Activated naive CD4-positive, alpha-beta T cell treated with anti-CD3 and anti-CD28 coated beads, Interleukin-2, amount 50 U/mL, for 72 hours (primary cell): ENCODE measurements at regions not wholly inside any gene's neighbourhood (a gene's known extent, or its start where the extent isn't known, plus 50 kb on each side); places are given as distances from the start of the nearest gene placed in this dataset.
"Not testable (repeated sequence)": the region's sequence is repeated elsewhere in the genome, so short reads cannot be mapped to it uniquely, and the experiment has no call there.

Experiments used
- ATAC-seq, 2 donors: fragments of 150-1000 bp; cut with Tn5 transposase; 2 replicates each; pipeline ENCODE4 v1.10.0; 2021; ENCODE audit warnings: mild to moderate bottlenecking in 2 of 2, moderate library complexity in 2 of 2
- DNase-seq, 2 donors: peaks; one replicate each; pipeline ENCODE4 v3.0.0; 2021 to 2022; ENCODE audit warnings: low spot score in 2 of 2
- H3K27ac Mint-ChIP-seq, 2 donors: one replicate each; pipeline ENCODE4 v1.8.0; 2022; ENCODE audit warnings: mild to moderate bottlenecking in 2 of 2, mixed read lengths in 2 of 2
- H3K36me3 Mint-ChIP-seq, 2 donors: one replicate each; pipeline ENCODE4 v1.8.0; 2022; ENCODE audit warnings: mixed read lengths in 2 of 2
- H3K9me3 Mint-ChIP-seq, 2 donors: one replicate each; pipeline ENCODE4 v1.8.0; 2022; ENCODE audit warnings: mixed read lengths in 2 of 2

DNA sequence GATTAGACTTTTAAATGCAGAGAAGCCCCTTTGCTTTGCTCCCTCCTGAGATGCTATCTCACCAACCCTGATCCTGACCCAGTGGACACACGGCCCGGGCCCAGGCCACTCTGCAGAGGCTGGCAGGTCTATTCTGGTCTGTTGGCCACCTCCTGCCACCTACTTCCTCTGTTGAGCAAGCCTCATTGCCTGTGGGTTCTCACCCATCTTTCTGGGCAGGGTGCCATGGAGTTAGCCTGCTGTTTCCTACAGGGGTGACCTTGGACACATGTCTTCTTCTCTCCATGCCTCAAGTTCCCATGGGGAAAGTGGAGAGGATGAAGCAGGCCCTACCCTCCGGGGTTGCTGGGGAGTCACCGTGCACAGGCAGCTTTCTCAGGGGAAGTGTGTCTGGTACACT, 266.2 kb upstream of the IRX1 start:
- no peak for DNase-seq
- no peak overlapping the region for H3K27ac Mint-ChIP-seq
- peaks cover 9 to 12% of the 10 kb centered on the region in 2 donors for H3K9me3 Mint-ChIP-seq
- peaks cover 5 to 13% of the 10 kb centered on the region in 2 donors for H3K36me3 Mint-ChIP-seq
- ATAC-seq: no peak

DNA sequence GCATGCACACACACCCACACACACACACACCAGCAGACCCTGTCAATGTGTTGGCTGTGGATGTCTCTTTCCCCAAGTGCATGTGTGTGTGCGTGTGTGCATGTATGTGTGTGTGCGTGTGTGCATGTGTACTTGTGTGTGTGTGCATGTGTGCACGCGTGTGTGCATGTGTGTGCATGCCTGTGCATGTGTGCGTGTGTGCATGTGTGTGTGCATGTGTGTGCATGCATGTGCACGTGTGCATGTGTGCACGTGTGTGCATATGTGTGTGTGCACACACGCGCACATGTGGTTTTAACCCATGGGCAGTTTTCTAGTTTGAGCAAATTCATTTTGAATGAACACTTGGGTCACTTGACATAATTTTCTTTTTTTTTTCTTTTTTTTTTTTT, 268.8 kb upstream of the IRX1 start:
- ATAC-seq (no peak), DNase-seq (no peak)
- Mint-ChIP-seq H3K27ac (no peak overlapping the region), H3K9me3 (peaks cover 3 to 12% of the 10 kb centered on the region in 2 donors), H3K36me3 (peaks cover 0 to 13% of the 10 kb centered on the region in 2 donors)

DNA sequence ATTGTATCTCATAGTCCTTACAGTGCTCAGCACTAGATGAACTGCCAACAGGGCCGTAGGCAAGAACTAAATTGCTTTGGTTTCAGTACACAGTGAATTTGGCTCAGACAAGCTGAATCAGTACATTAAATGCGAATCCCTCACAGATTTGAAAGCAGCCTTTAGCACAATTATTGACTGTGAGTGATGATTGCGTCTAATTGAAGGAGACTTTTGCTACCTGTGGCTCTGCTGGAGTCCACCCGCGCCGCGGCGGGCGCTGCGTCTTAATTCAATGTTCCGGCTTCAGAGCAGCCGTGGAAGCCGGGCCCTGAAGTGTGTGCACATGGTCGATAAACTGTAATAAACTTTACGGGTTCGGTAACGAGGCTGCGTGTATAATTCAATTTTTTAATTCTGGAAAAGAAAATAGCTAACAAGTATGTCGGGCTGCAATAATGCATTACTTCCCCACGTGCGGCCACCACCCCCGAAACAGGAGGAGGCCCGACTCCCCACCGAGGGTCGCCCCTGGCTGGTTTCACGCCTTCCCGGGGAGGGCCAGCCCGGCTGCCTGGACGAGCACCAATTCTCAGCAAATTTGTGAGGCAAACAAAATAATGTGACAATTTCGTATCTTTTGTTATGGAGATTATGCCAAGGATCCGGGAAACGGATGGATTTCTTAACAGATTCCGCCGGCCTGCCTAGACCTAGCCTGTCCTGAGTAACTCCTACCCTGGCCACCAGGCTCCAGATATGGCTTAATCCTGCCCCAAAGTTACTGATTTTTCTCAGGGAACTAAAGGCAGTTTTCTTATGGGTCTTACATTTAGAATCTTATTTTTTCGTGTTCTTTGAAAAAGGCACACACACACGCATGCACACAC, 269.4 kb upstream of the IRX1 start:
- Mint-ChIP-seq H3K9me3 (peaks cover 3 to 12% of the 10 kb centered on the region in 2 donors), H3K27ac (no peak overlapping the region)
- ATAC-seq: no peak

DNA sequence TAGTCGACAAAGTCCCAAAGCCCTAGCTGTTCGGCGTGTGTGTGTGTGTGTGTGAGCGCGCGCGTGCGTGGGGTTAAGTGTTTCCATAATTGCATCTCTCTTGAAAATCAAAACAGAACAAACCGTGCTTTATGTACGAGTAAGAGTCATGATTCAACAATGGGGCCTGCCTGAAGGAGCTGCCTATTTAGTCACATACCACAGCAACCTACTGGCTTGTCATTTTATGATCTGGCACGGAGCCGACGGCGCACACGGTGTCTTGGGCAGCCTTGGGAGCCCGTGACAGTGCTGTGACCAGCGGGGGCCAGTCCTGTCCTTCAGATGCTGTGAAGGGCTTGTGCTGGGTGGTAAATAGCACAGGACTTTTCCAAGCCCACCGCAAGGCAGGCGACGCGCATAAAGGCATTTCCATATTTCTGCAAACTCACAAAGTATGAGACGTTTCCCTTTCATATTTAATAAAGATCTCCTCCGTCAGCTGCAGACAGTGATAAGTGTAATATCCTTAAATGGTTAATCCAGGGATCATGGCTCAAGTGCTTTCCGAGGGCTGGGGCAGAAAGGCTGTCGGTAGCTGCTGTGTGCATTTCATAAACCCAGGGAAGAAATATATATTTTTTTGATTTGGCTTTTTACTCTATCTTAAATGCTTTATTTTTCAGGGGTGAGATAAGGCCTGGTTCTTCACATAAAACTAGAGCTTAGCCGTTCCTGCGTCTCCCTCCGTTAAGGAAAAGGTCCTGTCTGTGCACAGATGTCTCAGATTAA, 270.2 kb upstream of the IRX1 start:
- Mint-ChIP-seq H3K36me3 (peaks cover 0 to 13% of the 10 kb centered on the region in 2 donors), H3K27ac (no peak overlapping the region), H3K9me3 (peaks cover 3 to 12% of the 10 kb centered on the region in 2 donors)
- ATAC-seq (no peak), DNase-seq (no peak)

More for the DNA sequence above, 269.4 kb upstream of the IRX1 start:
- no peak for DNase-seq
- H3K36me3 Mint-ChIP-seq: peaks cover 0 to 13% of the 10 kb centered on the region in 2 donors

DNA sequence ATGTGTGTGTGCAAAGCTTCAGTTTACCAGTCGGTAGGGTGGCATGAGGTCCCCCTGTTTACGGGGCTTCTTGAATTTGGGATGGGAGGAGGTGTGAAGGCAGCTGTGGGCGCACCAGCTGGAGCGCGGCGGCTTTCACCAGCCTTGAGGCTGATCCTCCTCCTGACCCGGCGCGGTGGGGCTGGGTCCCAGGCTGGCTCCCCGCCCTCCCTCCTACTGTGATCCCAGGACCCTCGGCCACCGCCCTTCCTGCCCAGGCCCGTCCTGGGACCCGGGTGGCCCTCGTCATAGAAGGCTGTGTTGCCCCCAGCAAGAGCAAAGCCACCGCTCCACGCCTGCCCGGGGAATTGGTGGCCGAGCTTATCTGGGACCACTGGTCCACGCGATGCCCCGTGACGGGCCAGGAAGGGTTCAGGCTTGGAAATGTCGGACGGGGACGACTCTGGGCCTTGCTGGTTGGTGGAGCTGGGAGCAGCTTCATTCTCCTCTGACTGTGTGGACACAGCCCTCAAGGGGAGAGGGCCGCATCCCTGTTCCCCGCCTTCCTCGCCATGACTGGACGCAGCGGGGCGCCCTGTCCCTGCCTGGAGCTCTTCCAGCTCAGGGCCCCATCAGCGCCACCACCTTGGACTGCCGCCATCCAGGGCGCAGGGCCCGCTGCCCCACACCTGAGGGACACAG, 271.1 kb upstream of the IRX1 start:
- Mint-ChIP-seq H3K27ac (no peak overlapping the region), H3K36me3 (peaks cover 0 to 13% of the 10 kb centered on the region in 2 donors), H3K9me3 (peaks cover 3 to 12% of the 10 kb centered on the region in 2 donors)
- ATAC-seq (peak in 1 of 2 donors; percentile 20), DNase-seq (no peak)

DNA sequence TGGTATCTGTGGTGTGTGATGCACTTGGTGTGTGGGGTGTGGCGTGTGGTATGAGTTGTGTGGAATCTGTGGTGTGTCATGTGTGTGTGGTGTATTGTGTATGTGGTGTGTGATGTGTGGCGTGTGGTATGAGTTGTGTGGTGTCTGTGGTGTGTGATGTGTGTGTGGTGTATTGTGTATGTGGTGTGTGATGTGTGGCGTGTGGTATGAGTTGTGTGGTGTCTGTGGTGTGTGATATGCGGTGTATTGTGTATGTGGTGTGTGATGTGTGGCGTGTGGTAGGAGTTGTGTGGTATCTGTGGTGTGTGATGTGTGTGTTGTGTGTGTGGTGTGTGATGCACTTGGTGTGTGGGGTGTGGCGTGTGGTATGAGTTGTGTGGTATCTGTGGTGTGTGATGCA, 271.7 kb upstream of the IRX1 start:
- not testable (repeated sequence) for DNase-seq, ATAC-seq, H3K27ac Mint-ChIP-seq
- H3K9me3 Mint-ChIP-seq: peaks cover 3 to 12% of the 10 kb centered on the region in 2 donors
- H3K36me3 Mint-ChIP-seq: peaks cover 0 to 13% of the 10 kb centered on the region in 2 donors

DNA sequence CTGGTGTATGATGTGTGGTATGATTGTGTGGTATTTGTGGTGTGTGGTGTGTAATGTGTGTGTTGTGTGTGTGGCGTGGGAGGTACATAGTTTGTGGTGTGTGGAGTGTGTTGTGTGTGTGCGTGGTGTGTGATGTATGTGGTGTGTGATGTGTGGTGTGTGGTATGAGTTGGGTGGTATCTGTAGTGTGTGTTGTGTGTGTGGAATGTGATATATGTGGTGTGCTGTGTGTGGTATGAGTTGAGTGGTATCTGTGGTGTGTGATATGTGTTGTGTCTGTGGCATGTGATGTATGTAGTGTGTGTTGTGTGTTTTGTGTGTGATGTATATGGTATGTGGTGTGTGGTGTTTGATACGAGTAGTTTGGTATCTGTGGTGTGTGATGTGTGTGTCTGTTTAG, 272.5 kb upstream of the IRX1 start:
- ATAC-seq (peak in 1 of 2 donors; percentile 11), DNase-seq (no peak)
- Mint-ChIP-seq H3K36me3 (peaks cover 0 to 13% of the 10 kb centered on the region in 2 donors), H3K9me3 (peaks cover 3 to 12% of the 10 kb centered on the region in 2 donors), H3K27ac (no peak overlapping the region)

DNA sequence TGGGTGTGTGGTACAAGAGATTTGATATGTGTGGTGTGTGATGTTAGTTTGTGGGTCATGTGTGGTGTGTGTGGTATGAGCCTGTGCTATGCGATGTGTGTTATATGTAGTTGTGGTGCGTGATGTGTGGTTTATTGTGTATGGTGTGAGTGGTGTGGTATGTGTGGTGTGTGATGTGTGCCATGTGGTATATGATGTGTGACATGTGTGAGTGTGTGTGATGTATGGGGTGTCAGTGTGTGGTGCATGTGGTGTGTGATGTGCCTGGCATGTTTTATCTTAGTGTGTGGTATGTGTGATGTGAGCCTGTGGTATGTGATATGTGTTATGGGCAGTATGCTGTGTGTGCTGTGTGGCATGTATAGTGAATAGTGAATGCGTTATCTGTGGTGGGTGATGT, 273.0 kb upstream of the IRX1 start:
- DNase-seq: no peak
- Mint-ChIP-seq H3K9me3 (peaks cover 3 to 12% of the 10 kb centered on the region in 2 donors), H3K36me3 (peaks cover 0 to 13% of the 10 kb centered on the region in 2 donors), H3K27ac (no peak overlapping the region)
- peak in 1 of 2 donors; percentile 24 for ATAC-seq

DNA sequence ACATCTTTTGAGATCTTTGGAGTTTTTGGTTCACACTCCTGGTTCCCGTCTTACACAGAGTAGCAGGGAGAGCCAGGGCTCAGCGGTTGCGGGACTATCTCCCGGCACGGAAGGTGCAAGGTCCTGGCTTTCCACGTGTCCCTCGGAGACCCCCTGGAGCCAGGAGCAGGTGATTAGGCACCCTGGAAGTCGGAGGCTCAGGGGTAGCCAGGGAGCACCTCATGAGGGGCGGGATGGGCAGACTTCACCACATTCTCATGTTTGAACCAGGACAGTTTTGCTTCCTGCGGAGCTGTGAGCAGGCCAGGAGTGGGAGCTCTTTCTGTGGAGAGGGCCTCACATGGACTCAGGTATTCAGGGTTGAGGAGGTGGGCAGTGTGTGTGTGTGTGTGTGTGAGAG, 273.7 kb upstream of the IRX1 start:
- ATAC-seq: no peak
- Mint-ChIP-seq H3K27ac (no peak overlapping the region), H3K9me3 (peaks cover 0 to 12% of the 10 kb centered on the region in 2 donors), H3K36me3 (peaks cover 0 to 13% of the 10 kb centered on the region in 2 donors)
- DNase-seq: no peak

DNA sequence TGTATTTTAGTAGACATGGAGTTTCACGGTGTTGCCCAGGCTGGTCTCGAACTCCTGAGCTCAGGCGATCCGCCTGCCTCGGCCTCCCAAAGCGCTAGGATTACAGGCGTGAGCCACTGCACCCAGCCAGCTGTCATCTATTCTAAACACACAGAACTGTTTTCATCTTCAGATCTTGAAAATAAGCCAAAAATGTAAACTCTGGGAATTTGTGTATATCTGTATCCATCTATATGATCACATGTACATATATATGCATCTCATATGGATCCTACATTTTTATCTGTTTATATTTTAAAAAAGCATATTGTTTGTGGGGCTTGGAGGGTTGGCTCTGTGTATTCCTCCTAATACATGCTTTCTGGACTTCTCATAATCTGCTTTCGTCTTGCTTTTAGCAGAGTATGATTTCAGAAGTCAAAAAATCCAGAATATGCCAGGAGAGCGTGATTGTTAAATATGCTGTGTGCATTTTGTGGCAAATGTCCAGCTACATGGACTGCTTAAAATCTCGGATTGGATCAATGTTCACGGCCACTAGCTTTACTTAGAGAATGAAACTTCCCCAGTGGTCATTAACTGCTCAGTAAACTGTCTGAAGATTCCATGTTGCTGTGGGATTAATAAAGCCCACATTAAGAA, 274.4 kb upstream of the IRX1 start:
- H3K9me3 Mint-ChIP-seq: peaks cover 0 to 12% of the 10 kb centered on the region in 2 donors
- DNase-seq (no peak), ATAC-seq (no peak)
- no peak overlapping the region for H3K27ac Mint-ChIP-seq
- H3K36me3 Mint-ChIP-seq: peaks cover 0 to 13% of the 10 kb centered on the region in 2 donors

DNA sequence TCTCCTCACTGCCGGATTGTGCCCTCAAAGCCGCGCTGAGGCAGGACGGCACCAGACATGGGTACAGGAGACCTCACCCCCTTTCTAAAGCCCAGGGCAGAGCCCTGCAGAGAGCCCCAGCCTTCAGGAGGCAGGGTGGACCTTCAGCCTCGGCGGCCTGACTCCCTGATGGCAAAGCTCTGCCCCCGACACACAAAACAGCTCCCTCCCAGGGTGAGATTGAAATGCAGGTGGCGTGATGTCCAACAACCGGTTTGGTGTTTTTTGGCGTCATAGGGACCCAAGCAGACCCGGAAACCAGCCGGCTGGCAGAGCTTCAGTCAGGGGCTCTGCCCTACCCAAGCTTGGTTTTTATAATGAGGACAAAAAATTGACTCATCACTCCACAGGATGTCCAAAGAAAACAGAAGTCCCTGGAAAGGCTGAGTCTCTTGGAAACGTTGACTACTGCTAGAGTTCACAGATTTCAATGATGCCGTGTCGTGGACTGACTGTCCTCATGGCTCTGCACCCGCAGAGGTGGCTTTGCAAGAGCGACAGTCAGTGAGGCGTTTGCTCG, 275.2 kb upstream of the IRX1 start:
- no peak for ATAC-seq
- peaks cover 0 to 6% of the 10 kb centered on the region in 2 donors for H3K36me3 Mint-ChIP-seq

DNA sequence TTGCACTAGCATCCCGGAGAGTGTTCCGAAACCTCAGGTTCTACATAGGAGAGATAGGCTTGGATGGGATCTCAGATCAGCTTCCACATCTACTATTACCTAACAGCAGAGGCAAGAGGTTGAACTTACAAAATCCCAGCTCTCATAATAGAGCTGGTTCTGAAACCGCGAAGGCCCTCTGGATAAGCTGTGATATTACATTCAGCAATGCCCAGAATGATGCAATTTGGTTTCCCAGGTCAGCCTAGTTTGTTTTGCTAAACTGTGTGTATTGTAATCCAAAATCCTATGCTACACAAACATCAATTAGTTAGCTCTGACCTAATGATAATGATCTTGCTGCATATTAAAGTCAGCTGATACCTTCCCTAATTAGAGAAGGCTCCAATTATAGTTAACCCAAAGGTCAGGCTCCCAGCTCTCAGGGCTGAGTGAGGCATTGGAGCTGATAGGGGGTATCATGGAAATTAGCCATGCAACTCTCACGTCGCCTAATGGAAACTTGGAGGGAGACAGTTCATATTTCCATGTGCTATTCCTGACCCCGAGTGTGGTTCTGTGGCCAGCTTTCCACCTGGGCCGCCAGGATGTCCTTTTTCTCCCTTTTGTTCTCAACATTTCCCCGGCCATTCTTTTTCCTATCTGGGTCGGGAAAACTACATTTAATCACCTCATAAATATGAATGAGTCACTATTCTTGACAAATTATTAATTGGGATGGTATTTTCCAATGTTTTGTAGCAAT, 278.4 kb upstream of the IRX1 start:
- Mint-ChIP-seq H3K36me3 (no peaks in the 10 kb centered on the region), H3K9me3 (peaks cover 0 to 15% of the 10 kb centered on the region in 2 donors)
- ATAC-seq: no peak

More for the DNA sequence above, 275.2 kb upstream of the IRX1 start:
- Mint-ChIP-seq H3K27ac (no peak overlapping the region), H3K9me3 (peaks cover 0 to 5% of the 10 kb centered on the region in 2 donors)
- no peak for DNase-seq

DNA sequence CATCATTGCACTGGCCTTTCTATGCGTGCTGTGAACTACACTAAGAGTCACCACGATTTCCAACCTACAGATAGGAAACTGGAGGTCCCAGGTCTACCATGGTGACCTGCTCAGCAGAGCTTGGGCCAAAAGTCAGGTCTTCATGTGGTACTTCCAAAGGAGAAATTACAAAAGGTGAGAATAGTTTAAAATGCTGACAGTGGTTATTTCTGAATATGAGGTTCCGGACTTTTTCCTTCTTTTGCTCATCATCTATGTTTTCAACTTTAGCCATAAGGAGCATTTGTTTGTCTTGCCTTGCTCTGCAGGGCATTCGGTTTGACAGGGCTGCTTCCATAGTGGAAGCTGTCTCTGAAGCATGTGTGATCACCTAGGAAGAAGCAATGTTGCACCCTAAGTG, 282.1 kb upstream of the IRX1 start:
- H3K36me3 Mint-ChIP-seq: peaks cover 0 to 6% of the 10 kb centered on the region in 2 donors
- DNase-seq (no peak), ATAC-seq (no peak)
- H3K27ac Mint-ChIP-seq: no peak overlapping the region
- peaks cover 0 to 18% of the 10 kb centered on the region in 2 donors for H3K9me3 Mint-ChIP-seq

More for the DNA sequence above, 278.4 kb upstream of the IRX1 start:
- no peak for DNase-seq
- no peak overlapping the region for H3K27ac Mint-ChIP-seq

DNA sequence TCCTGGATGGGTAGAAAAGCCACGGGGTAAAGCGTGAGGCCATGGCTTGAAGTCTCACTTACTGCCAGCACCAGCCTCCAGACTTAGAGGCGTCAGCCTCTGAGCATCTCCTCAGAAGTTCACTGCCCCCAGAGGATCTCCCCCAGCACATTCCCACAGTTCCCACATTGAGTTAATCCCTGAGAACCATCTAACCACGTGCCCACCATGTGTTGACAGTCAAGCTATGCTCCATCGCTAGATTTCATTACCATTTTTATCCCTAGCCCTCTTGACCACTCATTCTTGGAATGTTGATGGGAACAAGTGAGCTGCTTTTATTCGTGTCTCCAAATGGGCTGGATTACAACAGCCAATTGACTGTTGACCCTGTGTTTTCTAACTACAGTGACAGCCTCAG, 283.3 kb upstream of the IRX1 start:
- H3K36me3 Mint-ChIP-seq: peaks cover 0 to 6% of the 10 kb centered on the region in 2 donors
- no peak for DNase-seq
- H3K9me3 Mint-ChIP-seq: peaks cover 4 to 18% of the 10 kb centered on the region in 2 donors
- H3K27ac Mint-ChIP-seq: no peak overlapping the region
- no peak for ATAC-seq

DNA sequence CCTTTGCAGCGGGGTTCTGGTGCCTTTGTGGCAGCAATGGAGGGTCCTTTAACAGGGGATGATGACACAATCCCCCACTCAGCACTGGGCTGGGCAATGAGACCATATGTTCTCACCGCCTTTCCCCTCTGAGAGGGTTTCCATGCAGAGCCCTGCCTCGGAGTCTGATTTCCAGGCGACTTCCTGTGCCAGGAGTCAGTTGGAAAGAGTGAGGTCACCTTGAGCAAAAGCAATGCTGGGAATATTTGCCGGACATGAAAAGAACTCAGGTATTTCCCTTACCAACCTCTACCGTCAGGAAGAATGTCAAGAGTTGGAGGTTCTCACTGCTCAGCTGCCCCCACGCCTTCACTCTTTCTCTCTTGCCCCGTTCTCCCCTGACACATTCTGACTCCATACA, 284.2 kb upstream of the IRX1 start:
- no peak overlapping the region for H3K27ac Mint-ChIP-seq
- no peak for ATAC-seq
- no peak for DNase-seq
- H3K36me3 Mint-ChIP-seq: peaks cover 0 to 6% of the 10 kb centered on the region in 2 donors
- H3K9me3 Mint-ChIP-seq: peaks cover 4 to 18% of the 10 kb centered on the region in 2 donors
